Sciatic nerve (tissue), 2 donors: ENCODE measurements at regions not wholly inside any gene's neighbourhood (a gene's known extent, or its start where the extent isn't known, plus 50 kb on each side); places are given as distances from the start of the nearest gene placed in this dataset.

Source experiments
- ATAC-seq: fragments of 200-7000 bp; cut with Tn5 transposase; one replicate; pipeline ENCODE4 v1.9.1; 2020; ENCODE audit warnings: mild to moderate bottlenecking, moderate library complexity
- DNase-seq: peaks from one replicate; pipeline ENCODE4 v3.0.0-alpha.2; 2020; ENCODE audit warnings: low spot score
- intact Hi-C: fragments of 100-400 bp; cut with DNase I; formaldehyde crosslinking; loops from one replicate; pipeline ENCODE4 v1.14.2; 2022
- donor health status: DM: no; HTN: no; CAD: no.
- donor health status: DM: no; HTN: no; CAD: no.

- intact Hi-C loops: no loop called here
- ATAC-seq: no peak
- DNase-seq: no peak
Measured at GRCh38 chr15:60057554-60057953, 53.4 kb downstream of the FOXB1 start.

DNA sequence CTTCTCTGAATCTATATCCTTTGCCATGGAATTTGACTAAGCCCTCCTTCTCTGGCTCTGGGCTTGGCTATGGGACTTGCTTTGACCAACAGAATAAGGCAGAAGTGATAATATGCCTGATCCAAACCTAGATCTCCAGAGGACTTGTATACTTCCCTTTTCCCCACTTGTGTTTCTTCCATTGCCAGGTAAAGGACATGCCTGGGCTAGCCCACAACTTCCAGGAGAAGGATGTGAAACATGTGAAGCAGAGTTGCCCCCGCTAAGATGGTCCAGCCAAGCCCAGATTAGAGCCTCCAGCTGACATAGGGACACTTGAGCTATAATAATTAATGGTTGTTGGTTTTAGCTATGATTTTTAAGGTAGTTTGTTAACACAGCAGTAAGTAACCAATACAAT is 55.1 kb downstream of the FOXB1 start:
- intact Hi-C loops: no loop called here
- DNase-seq: no peak
- ATAC-seq: no peak

- intact Hi-C loops: no loop called here
- DNase-seq: no peak
- ATAC-seq: no peak
Measured at GRCh38 chr15:60061758-60062157, 57.6 kb downstream of the FOXB1 start.

DNA sequence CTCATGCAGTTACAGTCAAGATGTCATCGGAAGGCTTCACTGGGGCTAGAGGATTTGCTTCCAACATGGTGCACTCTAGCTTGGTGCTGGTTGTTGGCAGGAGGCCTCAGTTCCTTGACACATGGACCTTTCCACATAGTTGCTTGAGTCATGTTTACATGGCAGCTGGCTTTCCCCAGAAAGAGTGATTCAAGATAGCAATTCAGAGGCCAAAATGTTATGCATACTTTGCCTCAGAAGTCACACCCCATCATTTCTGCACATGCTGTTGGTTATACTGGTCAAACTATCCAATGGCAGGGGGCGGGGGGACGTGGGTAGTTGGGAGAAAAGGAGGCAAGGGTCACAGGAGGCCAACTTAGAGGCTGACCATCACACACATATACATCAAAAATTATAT is 58.7 kb downstream of the FOXB1 start:
- ATAC-seq: no peak
- intact Hi-C loops: no loop called here
- DNase-seq: no peak

- no peak for DNase-seq
- intact Hi-C loops: no loop called here
- ATAC-seq: no peak
Measured at GRCh38 chr15:60065951-60066350, 61.8 kb downstream of the FOXB1 start.

- DNase-seq: no peak
- ATAC-seq: no peak
- intact Hi-C loops: no loop called here
Measured at GRCh38 chr15:60070838-60071493, 66.9 kb downstream of the FOXB1 start.

- ATAC-seq (no peak), DNase-seq (no peak)
- intact Hi-C loops: no loop called here
Measured at GRCh38 chr15:60072826-60073465, 68.8 kb downstream of the FOXB1 start.

DNA sequence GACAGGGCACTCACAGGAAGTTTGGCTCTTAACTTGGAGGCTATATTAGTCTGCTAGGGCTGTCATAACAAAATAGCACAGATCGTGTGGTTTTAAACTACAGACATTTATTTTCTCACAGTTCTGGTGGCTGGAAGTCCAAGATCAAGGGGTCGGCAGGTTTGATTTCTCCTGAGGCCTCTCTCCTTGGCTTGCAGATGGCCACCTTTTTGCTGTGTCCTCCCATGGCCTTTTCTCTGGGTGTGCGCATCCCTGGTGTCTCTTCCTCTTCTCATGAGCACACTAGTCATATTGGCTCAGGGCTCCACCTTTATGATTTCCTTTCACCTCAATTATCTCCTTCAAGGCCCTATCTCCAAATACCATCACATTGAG is 69.3 kb downstream of the FOXB1 start:
- ATAC-seq (no peak), DNase-seq (no peak)
- intact Hi-C loops: no loop called here

DNA sequence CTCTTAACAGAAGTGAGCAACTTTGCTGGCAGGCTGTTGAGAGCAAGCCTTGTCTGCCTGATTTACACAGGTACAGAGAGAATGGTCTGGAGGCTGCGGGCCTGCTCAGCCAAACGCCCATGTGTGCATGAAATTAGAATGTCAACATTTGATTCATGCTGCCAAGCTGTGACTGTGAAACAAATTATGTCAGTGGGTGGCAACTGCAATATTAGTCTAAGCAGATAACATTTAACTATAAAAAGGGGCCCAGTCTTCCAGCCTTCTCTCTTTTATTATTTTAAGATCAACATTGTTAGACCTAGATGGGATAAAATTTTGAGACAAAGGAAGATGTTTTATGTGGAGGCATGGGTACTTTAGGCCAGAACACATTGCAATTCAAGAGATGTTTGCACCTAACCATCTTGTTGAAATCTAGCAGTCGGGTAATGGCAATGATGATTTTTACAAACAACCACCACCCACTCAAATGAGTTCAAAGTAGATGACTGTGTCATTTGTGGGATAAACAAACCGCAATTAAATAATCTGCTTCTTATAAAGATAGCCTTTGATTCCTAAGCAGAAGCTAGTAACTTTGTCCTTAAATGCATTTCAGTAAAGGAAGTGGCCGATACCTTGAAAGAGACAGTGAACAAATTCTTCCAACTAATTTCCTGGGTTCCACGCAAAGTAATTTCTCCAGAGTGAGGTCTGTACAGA is 70.2 kb downstream of the FOXB1 start:
- ATAC-seq (no peak), DNase-seq (no peak)
- intact Hi-C loops: no loop called here

- intact Hi-C loops: no loop called here
- ATAC-seq (no peak), DNase-seq (no peak)
Measured at GRCh38 chr15:60076045-60076444, 71.9 kb downstream of the FOXB1 start.

DNA sequence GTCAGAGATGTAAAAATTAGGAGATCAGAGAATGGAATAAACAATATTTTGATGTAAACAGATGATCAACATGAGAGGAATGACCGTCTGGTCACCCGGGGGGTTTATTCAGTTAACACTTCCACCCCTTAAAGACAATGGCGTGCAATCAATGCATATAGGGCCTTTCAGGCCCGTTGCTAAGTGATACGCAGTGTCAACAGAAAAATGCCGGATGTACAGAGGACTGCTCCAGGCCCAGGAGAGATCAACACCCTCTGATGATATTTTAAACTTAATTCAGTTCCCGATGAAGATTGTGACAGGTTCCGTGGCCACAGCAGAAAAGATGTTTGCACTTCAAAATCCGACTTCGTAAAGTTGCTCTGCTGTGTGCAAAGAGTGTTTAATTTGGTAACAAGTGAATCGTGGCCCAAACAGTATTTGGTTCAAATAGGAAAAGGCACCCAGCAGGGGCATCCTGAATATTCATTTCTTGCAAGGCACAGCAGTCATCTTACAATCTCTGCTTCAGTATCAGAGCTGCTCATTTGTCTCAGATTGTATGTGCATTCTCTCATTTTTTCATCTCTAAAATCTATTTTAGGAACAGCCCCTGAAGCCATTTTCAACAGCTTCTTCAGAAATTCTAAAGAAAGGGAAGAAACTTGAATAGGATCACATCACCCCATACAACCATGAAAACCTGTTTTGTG is 72.6 kb downstream of the FOXB1 start:
- DNase-seq (no peak), ATAC-seq (no peak)
- intact Hi-C loops: no loop called here

DNA sequence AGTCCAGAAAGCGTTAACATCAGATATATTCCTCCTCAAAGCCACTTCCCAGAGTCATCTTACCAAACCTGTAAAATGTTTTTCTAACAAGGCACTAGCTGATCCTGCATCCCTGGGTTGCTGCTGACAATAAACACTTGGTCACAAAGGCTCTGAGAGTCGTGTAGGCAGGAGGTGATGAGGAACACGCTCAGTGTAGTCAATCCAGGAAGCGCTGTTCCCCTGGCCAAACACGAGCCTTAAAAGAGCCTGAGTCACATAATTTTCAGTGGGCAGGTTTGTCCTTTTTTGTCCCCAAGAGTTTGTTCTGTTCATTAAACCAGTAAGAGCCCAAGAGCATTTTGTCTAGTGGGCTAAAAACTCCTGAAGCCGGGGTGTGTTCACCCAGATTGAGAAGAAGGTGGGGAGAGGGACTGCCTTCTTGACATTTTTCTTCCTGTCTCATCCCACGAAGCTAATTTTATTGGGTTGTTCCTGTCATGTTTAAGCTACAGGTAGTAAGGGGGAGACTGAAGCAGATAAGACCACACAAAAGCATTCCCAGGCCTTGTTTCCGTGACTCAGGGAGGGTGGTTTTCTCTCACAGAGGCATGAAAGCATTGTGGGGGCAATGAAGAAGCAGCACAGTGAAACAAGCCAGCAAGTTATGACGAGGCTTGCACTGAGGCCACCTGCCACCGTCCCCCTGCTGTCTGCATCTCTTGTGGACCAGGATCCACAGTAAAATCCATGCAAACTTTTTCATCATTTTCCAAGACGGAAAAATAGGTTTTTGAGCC is 73.7 kb downstream of the FOXB1 start:
- ATAC-seq: no peak
- no peak for DNase-seq
- intact Hi-C loops: no loop called here

GRCh38 chr15:60079210-60079609 is 75.1 kb downstream of the FOXB1 start:
- DNase-seq (no peak), ATAC-seq (no peak)
- intact Hi-C loops: no loop called here

DNA sequence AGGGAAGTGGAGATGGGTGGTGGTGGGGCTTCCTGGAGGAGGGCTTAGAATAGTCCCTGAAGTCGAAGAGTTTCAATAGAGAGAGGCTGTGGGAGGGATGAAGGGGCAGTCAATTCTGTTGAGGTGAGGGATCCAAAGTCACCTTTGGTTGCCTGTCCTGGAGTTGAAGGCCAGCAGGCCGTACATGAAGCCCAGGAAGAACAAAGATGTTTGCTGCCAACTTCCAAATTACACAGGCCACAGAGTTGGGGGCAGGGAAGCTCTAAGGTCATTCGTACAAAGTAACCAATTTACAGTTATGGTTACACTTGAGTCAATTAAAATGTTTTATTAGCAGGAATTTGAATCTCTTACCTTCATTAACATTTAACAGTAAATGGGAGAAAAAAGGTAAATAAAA is 77.9 kb downstream of the FOXB1 start:
- ATAC-seq: no peak
- intact Hi-C loops: no loop called here
- no peak for DNase-seq

DNA sequence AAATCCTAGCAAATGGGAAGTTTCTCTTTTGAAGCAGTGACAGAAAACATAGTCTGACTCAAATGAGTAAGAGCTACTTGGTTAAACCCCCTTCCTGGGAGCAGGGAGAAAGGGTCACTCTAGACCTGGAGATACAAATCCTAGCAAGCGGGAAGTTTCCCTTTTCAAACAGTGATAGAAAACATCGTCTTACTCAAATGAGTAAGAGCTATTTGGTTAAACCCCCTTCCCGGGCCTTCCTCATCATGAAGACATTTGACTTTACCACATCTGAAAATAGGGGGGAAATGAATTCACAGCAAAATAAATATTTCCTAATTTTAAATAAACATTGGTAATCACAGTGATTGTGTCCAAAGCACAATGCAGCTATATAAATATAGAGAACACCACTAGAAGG is 79.2 kb downstream of the FOXB1 start:
- DNase-seq (no peak), ATAC-seq (no peak)
- intact Hi-C loops: no loop called here

DNA sequence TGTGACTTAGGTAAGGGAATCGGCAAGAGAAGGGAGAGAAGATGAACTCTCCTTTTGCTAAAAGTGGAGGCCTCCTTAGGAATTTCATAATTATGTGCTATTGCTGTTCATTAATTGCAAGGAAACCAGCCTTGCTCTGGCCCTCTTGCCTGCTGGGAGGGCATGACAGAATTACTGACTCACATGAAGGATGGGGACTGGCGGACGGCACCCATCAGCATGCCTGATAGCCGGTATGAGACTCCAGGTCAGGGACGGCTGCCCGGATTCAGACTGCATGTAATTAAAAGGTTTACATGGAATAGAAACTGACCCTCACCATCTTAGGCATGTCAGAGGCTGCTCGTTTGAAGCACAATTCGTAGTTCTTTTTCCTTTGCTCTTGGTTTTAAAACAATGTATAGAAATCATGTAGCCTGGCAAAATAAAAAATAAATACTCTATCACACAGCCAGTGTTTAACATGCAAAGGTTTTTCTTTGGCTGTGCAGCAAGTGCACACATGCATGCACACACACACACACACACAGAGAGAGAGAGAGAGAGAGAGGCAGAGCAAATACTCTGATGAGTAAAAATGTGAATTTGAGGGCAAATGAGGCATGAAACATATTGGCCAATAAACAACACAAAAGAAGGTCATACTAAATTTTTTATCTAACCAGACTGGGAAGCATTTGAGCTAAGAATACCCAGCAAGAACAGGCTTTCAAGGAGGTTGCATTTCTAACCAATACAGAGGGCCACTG is 82.7 kb downstream of the FOXB1 start:
- no peak for DNase-seq
- intact Hi-C loops: loop anchor here (5.0 kb wide), 1 partner anchor 110 kb away; no protein-coding TSS in a partner anchor
- no peak for ATAC-seq

GRCh38 chr15:60087561-60087960 is 83.5 kb downstream of the FOXB1 start:
- intact Hi-C loops: loop anchor here (5.0 kb wide), 1 partner anchor 110 kb away; no protein-coding TSS in a partner anchor
- no peak for ATAC-seq
- DNase-seq: no peak

DNA sequence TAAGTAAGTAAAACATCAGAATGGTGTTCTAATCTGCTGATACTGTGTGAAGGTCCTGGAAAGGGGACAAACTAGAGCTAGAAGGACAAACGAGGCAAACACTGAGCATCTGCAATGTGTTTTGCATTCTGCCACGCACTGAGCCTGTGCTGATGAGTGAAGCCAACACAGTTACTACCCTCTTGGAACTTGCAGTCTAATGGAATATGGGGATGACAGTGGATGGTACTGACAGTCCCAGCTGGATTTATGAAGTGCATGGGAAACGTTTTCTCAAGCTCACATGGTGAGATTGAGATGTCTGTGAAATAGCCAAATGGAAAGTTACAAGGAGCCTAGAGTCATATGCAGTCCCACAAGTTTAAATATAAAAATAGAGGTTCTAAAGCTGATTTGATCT is 86.6 kb downstream of the FOXB1 start:
- ATAC-seq: peak; percentile 20
- intact Hi-C loops: no loop called here

GRCh38 chr15:60091157-60091556 is 87.0 kb downstream of the FOXB1 start:
- ATAC-seq (peak; percentile 95), DNase-seq (no peak)
- intact Hi-C loops: no loop called here

More for the DNA sequence above, 86.6 kb downstream of the FOXB1 start:
- DNase-seq: no peak
